ENCODE measurements at regions not wholly inside any gene's neighbourhood (a gene's known extent, or its start where the extent isn't known, plus 50 kb on each side); places are given as distances from the start of the nearest gene placed in this dataset.
A peak's percentile ranks its signal among the peaks of the same experiment; 100 is the strongest.

DNA sequence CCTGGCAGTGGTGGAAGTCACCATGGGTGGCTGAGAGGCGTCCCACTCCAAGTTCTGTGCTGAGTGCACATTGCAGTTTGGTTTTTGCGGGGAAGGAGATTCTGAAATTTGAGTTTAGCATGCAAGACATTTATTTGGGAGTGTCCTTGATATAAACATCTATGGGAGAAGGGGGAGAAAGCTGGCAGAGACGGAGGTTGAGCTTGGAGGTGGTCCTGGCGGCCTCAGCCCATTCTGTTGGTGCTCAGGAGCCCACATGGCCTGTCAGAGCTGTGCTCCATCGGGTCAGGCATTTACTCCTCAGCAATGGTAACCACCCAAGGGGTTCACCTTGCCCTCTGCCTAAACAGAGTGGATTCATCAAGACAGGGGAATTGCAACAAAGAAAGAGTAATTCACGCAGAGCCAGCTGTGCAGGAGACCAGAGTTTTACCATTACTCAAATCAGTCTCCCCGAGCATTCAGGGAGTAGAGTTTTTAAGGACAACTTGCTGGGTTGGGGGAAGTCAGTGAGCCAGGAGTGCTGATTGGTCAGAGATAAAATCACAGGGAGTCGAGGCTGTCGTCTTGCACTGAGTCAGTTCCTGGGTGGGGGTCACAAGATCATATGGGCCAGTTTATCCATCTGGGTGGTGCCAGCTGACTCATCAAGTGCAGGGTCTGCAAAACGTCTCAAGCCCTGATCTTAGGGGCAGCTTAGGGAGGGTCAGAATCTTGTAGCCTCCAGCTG is 323.3 kb upstream of the TMEM132C start:
- no peak for DNase-seq (ENCODE audit: low read depth)
- TF ChIP-seq, protein P1, sequence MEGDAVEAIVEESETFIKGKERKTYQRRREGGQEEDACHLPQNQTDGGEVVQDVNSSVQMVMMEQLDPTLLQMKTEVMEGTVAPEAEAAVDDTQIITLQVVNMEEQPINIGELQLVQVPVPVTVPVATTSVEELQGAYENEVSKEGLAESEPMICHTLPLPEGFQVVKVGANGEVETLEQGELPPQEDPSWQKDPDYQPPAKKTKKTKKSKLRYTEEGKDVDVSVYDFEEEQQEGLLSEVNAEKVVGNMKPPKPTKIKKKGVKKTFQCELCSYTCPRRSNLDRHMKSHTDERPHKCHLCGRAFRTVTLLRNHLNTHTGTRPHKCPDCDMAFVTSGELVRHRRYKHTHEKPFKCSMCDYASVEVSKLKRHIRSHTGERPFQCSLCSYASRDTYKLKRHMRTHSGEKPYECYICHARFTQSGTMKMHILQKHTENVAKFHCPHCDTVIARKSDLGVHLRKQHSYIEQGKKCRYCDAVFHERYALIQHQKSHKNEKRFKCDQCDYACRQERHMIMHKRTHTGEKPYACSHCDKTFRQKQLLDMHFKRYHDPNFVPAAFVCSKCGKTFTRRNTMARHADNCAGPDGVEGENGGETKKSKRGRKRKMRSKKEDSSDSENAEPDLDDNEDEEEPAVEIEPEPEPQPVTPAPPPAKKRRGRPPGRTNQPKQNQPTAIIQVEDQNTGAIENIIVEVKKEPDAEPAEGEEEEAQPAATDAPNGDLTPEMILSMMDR (IDR thresholded peaks at IDR 0.05; ENCODE audit: control insufficient read depth, insufficient read depth, low read depth, low read length, missing control alignments), result no peak
- no peak overlapping the region for H3K4me3 ChIP-seq (ENCODE audit: control insufficient read depth, low read depth, low read length)

DNA sequence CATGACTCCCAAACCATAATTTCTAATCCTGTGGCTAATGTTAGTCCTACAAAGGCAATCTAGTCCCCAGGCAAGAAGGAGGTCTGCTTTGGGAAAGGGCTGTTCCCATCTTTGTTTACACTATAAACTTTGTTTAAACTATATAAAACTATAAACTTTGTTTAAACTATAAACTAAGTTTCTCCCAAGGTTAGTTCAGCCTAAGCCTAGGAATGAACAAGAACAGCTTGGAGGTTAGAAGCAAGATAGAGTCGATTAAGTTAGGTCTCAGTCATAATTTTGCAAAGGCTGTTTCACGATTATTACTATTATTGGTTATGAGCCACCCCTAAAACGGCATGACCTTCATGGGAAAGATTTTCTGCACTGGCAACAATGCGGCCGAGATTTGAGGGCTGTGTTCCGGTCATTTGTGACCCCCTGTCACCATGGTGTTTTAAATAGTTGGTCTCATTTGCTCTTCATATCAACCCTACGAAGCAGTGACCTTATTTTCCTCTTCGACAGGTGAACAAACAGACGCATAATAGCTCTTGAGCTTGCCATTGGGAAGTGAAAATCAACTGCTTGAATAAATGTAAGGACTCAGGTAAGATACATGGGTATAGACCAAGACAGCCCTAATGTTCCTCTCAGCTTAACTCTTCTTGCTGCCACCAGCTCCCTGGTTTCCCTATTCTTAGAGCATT is 322.6 kb upstream of the TMEM132C start:
- TF ChIP-seq, protein P1 (IDR thresholded peaks at IDR 0.05; ENCODE audit: control insufficient read depth, insufficient read depth, low read depth, low read length, missing control alignments), result no peak
- no peak for DNase-seq (ENCODE audit: low read depth)

DNA sequence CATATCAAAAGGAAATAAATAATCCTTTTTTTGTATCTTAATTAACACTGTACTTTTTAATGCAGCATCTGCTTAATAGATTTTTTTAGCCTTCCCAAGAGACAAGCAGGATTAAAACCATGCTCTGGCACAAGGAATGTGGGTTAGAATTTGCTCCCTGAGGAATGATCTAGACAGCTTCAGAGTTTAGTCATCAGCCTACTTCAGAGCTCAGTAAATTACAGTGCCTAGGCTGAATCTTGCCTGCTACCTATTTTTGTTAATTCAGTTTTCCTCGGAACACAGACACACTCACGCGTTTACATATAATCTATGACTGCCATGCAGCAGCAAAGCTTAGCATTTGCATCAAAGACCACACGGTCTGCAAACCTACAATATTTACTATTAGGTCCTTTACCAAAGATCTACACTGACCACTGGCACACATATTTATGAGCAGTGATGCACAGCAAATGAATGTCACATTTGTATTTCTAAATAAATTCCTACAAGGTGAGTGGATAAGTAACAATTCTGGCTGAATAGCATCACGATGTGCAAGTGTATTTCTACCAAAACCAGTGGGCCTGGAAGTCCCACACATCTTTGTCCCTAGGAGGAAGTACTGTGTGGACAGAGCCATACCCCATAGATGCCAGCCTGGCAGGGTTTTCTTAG is 309.8 kb upstream of the TMEM132C start:
- DNase-seq (ENCODE audit: low read depth), result no peak
- no peak overlapping the region for H3K4me3 ChIP-seq (ENCODE audit: control insufficient read depth, low read depth, low read length)
- TF ChIP-seq, protein P1 (IDR thresholded peaks at IDR 0.05; ENCODE audit: control insufficient read depth, insufficient read depth, low read depth, low read length, missing control alignments), result no peak

More for the DNA sequence above, 322.6 kb upstream of the TMEM132C start:
- H3K4me3 ChIP-seq (ENCODE audit: control insufficient read depth, low read depth, low read length), result no peak overlapping the region

GRCh38 chr12:127962303-127962702 is 304.7 kb upstream of the TMEM132C start:
- TF ChIP-seq, protein P1 (IDR thresholded peaks at IDR 0.05; ENCODE audit: control insufficient read depth, insufficient read depth, low read depth, low read length, missing control alignments), result no peak
- DNase-seq (ENCODE audit: low read depth), result no peak
- H3K4me3 ChIP-seq (ENCODE audit: control insufficient read depth, low read depth, low read length), result no peak overlapping the region

DNA sequence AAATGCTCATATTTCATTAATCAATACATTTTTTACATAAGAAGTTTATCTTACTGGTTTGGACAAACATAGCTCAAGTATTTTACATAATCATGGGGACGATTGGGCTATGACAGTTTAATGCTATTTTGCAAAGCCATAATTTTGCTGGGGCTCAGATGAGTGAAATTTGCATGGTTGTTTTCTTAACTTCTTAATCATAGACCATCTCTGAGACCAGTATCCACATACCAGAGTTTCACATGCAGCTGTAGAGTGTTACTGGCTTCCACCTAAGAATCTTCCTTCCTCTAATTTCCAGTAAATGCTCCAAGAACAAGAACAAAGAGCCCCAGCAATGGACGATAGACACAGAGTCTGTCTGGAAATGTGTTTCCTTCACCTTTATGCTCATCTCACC is 303.0 kb upstream of the TMEM132C start:
- no peak for DNase-seq (ENCODE audit: low read depth)
- TF ChIP-seq, protein P1 (IDR thresholded peaks at IDR 0.05; ENCODE audit: control insufficient read depth, insufficient read depth, low read depth, low read length, missing control alignments), result no peak
- no peak overlapping the region for H3K4me3 ChIP-seq (ENCODE audit: control insufficient read depth, low read depth, low read length)

DNA sequence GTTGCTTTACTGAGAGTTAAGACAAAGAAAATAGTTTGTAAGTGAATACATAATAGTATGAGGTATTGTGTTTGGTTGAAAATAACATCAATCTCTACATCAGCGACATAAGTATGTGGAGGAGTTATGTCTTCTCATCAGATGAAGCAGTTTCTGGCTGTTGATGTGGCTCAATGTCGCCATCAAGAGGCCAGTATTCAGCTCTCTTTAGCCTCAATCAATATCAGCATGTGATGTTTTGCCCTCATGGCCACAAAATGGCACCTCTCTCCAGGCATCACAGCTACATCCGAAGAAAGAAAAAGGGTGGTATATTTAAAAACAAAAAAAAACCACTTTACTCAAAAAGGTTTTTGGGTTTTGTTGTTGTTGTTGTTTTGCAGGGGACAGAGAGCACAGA is 302.3 kb upstream of the TMEM132C start:
- H3K4me3 ChIP-seq (ENCODE audit: control insufficient read depth, low read depth, low read length), result no peak overlapping the region
- DNase-seq (ENCODE audit: low read depth), result no peak
- TF ChIP-seq, protein P1 (IDR thresholded peaks at IDR 0.05; ENCODE audit: control insufficient read depth, insufficient read depth, low read depth, low read length, missing control alignments), result peak; percentile 57
